Thyroid gland (tissue), 4 donors: ENCODE measurements at regions not wholly inside any gene's neighbourhood (a gene's known extent, or its start where the extent isn't known, plus 50 kb on each side); places are given as distances from the start of the nearest gene placed in this dataset.

Source experiments
- DNase-seq, 2 donors: peaks; one replicate each; pipeline ENCODE4 v3.0.0-alpha.2; 2019
- H3K27ac ChIP-seq, 3 donors: fragments of 200-600 bp; sonication (generic); 1 replicate in 2 of 3; 2 replicates in 1 of 3; pipeline ENCODE4 v1.5.1; 2016 to 2019; ENCODE audit warnings: mild to moderate bottlenecking in 1 of 3, moderate library complexity in 1 of 3
- H3K27me3 ChIP-seq: fragments of 200-600 bp; sonication (generic); one replicate; pipeline ENCODE4 v1.5.1; 2019
- H3K36me3 ChIP-seq, 2 donors: fragments of 200-600 bp; sonication (generic); one replicate each; pipeline ENCODE4 v1.5.1; 2016 to 2019
- H3K4me1 ChIP-seq, 2 donors: fragments of 200-600 bp; sonication (generic); one replicate each; pipeline ENCODE4 v1.5.1; 2017 to 2019
- H3K4me3 ChIP-seq, 3 donors: fragments of 200-600 bp; sonication (generic); replicated peaks in 1 of 3; 1 replicate in 2 of 3; 2 replicates in 1 of 3; pipeline ENCODE4 v1.5.1; 2016; ENCODE audit warnings: mild to moderate bottlenecking in 1 of 3
- H3K9me3 ChIP-seq: fragments of 200-600 bp; sonication (generic); one replicate; pipeline ENCODE4 v1.5.1; 2017
- CTCF ChIP-seq, 6 experiments: fragments of 200-600 bp in 3 of 6; fragments of 450-650 bp in 3 of 6; sonication (generic) in 3 of 6; IDR thresholded peaks; one replicate each; pipeline ENCODE4 v1.5.1; 2016 to 2019; ENCODE audit warnings: antibody characterized with exemption in 6 of 6, mild to moderate bottlenecking in 2 of 6, inconsistent platforms in 1 of 6, moderate library complexity in 1 of 6
- POLR2A ChIP-seq, 2 donors: fragments of 450-650 bp; IDR thresholded peaks; one replicate each; pipeline ENCODE4 v1.6.1; 2017; ENCODE audit warnings: antibody characterized with exemption in 2 of 2, mild to moderate bottlenecking in 2 of 2, moderate library complexity in 1 of 2
- WGBS, 2 donors: methylation state at CpG; one replicate each; pipeline ENCODE4 v1.1.5; 2017; 5-methylcytosine and 5-hydroxymethylcytosine counted together
- intact Hi-C: fragments of 100-400 bp; cut with DNase I; formaldehyde crosslinking; loops from one replicate; pipeline ENCODE4 v1.15.1; 2023

GRCh38 chr18:40035966-40036365, 1919.1 kb upstream of the PIK3C3 start:
- no peak overlapping the region for H3K27ac ChIP-seq
- no peaks in the 10 kb centered on the region for H3K27me3 ChIP-seq
- no peaks in the 10 kb centered on the region for H3K36me3 ChIP-seq
- H3K4me1 ChIP-seq, result no peaks in the 10 kb centered on the region
- 86 to 88% methylated on average over 1 of the region's 1 CpG for WGBS, 2 donors
- no peaks in the 10 kb centered on the region for H3K9me3 ChIP-seq
- intact Hi-C loops, result no loop called here
- no peak overlapping the region for H3K4me3 ChIP-seq
- TF ChIP-seq POLR2A (IDR thresholded peaks at IDR 0.05), result no peak
- TF ChIP-seq CTCF (IDR thresholded peaks at IDR 0.05), result no peak
- DNase-seq, result no peak

- TF ChIP-seq CTCF (IDR thresholded peaks at IDR 0.05), result no peak
- TF ChIP-seq POLR2A (IDR thresholded peaks at IDR 0.05), result no peak
- Histone ChIP-seq H3K9me3 (no peaks in the 10 kb centered on the region), H3K4me1 (no peaks in the 10 kb centered on the region), H3K27me3 (no peaks in the 10 kb centered on the region), H3K27ac (no peak overlapping the region), H3K36me3 (no peaks in the 10 kb centered on the region), H3K4me3 (no peak overlapping the region)
- intact Hi-C loops, result no loop called here
- WGBS, 2 donors, result 93 to 96% methylated on average over 5 of the region's 5 CpGs
- no peak for DNase-seq
These were observed 1923.0 kb upstream of the PIK3C3 start for GRCh38 chr18:40032076-40032475.

- Histone ChIP-seq H3K9me3 (no peaks in the 10 kb centered on the region), H3K27ac (no peak overlapping the region), H3K4me1 (no peaks in the 10 kb centered on the region), H3K4me3 (no peak overlapping the region), H3K36me3 (no peaks in the 10 kb centered on the region), H3K27me3 (no peaks in the 10 kb centered on the region)
- TF ChIP-seq POLR2A (IDR thresholded peaks at IDR 0.05) (no peak), CTCF (IDR thresholded peaks at IDR 0.05) (no peak)
- intact Hi-C loops, result no loop called here
- 76% methylated on average over 1 of the region's 1 CpG for WGBS, 2 donors
- DNase-seq, result no peak
These were observed 1923.6 kb upstream of the PIK3C3 start for GRCh38 chr18:40031435-40031834.

GRCh38 chr18:40019797-40020392, 1935.1 kb upstream of the PIK3C3 start:
- H3K4me1 ChIP-seq, result no peaks in the 10 kb centered on the region
- H3K4me3 ChIP-seq, result no peak overlapping the region
- TF ChIP-seq CTCF (IDR thresholded peaks at IDR 0.05) (no peak), POLR2A (IDR thresholded peaks at IDR 0.05) (no peak)
- H3K36me3 ChIP-seq, result no peaks in the 10 kb centered on the region
- no peak for DNase-seq
- no peaks in the 10 kb centered on the region for H3K27me3 ChIP-seq
- intact Hi-C loops, result no loop called here
- H3K27ac ChIP-seq, result no peak overlapping the region
- WGBS, 2 donors, result 76 to 83% methylated on average over 2 of the region's 2 CpGs
- H3K9me3 ChIP-seq, result no peaks in the 10 kb centered on the region

- Histone ChIP-seq H3K4me3 (no peak overlapping the region), H3K9me3 (no peaks in the 10 kb centered on the region), H3K4me1 (no peaks in the 10 kb centered on the region), H3K27ac (no peak overlapping the region), H3K27me3 (no peaks in the 10 kb centered on the region), H3K36me3 (no peaks in the 10 kb centered on the region)
- DNase-seq, result no peak
- WGBS, 2 donors, result 75 to 80% methylated on average over 6 of the region's 6 CpGs
- intact Hi-C loops, result no loop called here
- no peak for TF ChIP-seq POLR2A (IDR thresholded peaks at IDR 0.05)
- TF ChIP-seq CTCF (IDR thresholded peaks at IDR 0.05), result no peak
These were observed 1936.8 kb upstream of the PIK3C3 start for GRCh38 chr18:40018266-40018665.
